ENCODE measurements at regions not wholly inside any gene's neighbourhood (a gene's known extent, or its start where the extent isn't known, plus 50 kb on each side); places are given as distances from the start of the nearest gene placed in this dataset.

DNA sequence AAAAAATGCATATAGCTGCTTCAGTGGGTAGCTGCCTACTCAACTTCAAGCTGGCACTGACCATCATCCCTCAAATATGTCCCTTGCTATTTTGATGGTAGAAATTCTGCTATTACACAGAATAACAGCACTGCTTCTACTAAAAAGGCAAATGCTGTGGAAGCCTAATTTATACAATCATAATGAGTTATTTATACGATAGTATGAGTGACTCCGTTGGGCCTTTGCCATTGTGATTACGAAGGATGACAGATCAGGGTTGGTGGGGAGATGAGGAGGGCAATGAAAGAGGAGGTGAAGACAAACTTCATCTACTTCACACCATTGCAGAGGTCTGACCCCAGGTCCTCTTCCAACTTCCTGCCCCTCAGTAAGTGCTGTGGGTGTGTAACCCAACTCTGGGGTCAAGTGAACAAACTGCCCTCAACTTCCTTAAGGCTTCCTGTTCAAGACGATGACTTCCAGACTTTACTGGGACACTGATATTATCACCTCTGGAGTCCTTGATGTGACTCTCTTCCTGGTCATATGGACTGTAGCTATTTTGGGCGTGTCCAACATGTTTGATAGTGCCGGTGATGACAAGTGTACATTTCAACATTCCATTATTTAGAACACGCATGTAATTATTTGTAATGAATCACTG lies 74.1 kb upstream of the RPS23 start:
- DNase-seq (ENCODE audit: extremely low read depth in 1 of 11, low read depth in 9 of 11, low spot score in 4 of 11), result no peak

DNA sequence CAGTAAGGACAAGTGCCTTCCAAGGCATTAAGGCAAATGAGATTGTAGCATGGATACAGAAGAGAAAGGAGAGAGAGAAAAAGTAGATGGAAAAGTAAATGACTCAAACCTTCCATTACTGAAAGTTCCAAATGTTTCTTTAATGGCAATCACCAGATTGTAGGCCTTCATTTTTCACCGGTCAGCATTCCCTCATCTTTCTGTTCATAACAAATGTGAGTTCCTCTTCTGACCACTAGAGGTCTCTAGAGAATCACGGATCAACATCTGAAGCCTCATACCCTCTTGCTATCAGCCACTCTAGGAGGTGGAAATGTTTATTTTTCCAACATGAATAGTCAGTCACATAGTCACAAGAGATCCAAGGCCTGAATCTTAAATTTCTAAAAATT lies 73.6 kb upstream of the RPS23 start:
- DNase-seq (ENCODE audit: extremely low read depth in 1 of 11, low read depth in 9 of 11, low spot score in 4 of 11), result peak in 6 of 11 donors; percentile 65 to 82 (median 71)

DNA sequence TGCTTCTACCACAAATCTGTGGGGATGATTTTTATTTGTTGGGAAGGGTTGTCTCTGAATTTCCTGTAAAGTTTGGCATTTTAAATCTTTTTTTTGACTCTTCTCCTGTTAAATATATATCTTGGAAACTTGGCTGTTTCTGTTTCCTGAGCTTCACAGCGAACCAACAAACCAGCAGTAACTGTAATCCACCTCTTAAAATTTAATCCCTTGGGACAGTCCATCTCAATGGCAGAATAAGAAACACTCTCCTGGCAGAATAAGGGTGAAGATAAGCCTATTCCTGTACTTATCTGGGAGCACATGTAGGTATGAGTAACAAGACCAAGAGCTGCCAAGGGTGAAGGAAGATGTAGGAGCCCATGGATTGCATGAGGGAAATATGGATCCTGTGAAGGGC lies 73.1 kb upstream of the RPS23 start:
- DNase-seq (ENCODE audit: extremely low read depth in 1 of 11, low read depth in 9 of 11, low spot score in 4 of 11), result no peak

DNA sequence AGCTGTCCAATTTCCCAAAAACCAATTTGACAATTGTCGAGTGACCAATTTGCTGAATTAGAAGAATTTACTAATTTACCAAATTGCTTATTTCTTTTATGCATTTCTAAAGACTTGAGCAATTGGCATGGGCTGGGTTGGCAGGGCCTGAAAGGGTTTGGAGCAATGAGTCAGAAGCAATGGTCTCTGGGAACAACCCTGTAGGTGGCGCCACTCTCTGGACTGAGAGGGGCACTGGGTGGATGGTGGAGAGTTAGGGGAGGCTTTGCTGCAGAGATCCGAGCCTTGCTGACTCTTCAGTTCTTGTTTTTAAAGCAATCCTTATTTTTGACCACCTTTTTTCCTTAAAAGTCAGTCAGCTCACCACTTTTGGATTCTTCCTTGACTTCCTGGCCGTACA lies 71.5 kb upstream of the RPS23 start:
- DNase-seq (ENCODE audit: extremely low read depth in 1 of 11, low read depth in 9 of 11, low spot score in 4 of 11), result no peak

DNA sequence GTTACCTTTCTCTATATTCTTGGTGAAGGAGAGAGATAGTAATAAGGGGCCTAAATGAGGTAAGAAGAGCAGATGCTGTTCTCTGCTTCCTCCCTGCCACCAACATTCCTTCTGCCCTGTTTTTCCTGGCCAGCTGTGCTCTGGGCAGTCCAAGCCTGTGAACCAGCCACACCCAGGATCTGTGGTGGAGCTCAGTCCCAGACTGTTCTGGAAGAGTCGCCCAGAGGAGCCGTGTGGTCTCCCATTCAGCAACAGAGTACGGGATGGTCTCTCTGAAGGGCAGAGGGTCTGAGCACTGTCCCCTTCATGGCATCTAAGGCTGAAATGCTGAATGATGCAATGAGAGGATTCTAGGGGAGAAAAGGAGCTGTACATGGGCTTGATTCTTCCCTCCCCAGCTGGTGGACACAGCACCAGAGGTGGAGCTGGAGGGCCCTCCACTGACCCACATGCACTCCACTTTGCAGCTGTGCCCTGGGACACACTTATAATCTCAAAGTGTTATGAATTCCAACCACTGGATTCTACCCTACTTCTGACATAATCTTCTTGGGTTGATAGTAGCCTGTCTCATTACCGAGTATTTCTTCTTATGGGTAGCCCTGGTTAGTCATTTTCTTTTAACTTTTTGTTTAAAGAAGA lies 70.8 kb upstream of the RPS23 start:
- no peak for DNase-seq (ENCODE audit: extremely low read depth in 1 of 11, low read depth in 9 of 11, low spot score in 4 of 11)

DNA sequence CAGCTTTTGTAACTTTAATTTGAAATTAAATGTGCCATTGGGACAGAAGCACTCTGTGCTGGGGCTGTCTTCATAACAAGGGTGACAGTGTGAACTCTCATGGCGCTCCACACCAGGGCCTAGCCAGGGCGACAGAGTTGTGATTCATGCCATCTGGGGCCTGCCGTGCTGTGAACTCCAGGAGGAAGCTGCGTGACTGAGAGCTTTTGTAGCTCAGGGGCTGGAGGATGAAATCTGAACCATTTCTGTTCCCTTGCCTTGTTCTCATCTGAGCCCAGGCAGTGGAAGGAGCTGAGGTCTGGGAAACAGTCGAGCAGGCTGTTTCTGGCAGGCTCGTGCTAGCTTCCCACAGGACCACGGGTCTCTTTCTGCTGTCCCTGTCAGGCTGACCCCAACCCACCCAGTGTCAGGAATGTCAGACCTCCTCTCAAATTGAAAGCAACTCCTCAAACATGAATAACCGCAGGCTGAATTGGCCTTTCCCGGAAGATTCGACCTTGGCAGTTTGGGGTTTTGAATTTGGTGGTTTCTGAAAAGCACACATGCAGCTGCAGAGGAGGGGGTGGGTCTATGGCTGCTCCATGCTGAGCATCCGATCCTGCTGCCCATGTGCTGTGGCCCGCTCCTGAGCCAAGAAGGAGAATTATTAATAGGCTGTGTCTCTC lies 69.2 kb upstream of the RPS23 start:
- DNase-seq (ENCODE audit: extremely low read depth in 1 of 11, low read depth in 9 of 11, low spot score in 4 of 11), result peak in 2 of 11 donors; percentile 36 to 52

DNA sequence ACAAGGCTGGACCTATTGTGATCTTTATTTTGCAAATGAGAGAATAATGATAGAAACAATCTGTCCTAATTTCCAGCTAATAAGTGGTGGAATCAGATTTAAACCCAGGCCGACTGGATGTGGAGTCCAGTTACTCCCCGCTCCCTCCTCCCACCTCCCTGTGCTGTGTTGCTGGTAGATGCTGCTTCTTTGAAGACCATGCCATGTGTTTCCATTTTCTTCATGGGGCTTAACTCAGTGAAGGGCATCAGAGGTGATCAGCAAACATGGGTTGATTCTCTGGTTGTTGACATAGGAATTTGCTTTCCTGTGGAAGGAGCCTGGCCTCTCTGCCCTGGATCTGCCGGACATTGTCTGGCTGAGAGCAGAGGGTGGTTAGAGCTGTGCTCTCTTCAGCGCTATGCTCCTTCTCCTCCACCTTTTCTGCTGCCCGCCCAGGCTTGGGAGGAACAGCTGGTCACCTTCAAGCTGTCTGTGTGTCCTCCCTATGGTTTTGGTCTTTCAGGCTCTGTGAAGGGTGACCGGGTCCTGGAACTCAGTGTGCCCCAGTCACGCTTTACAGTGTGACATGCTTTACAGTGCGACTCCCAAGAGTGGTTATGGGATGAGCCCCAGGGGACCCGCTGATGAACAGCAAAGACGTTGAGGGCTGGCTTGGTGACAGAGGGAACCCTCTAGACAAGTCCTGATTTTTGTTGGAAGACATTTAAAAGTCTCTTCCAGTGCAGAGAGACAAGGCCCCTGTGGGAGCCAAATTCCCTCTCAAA lies 68.4 kb upstream of the RPS23 start:
- peak in 2 of 11 donors; percentile 19 to 21 for DNase-seq (ENCODE audit: extremely low read depth in 1 of 11, low read depth in 9 of 11, low spot score in 4 of 11)

DNA sequence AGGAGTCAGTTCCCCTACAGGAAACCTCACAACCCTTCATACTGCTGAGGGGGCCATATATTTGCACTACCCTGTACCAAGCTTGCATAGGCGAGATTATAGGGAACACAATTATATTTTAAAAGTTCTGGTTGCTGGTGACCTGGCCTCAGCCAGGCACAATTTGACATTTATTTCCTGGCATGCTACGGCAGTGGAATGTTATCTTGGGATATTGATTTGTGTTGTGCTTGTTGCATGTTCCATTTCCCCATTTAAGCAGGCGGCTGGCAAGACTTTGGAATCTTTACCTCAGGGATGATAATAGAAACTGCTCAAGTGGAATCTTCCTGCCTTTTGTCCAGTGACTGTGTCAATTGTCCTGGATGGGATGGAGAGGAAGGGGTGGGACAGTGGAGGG lies 67.0 kb upstream of the RPS23 start:
- DNase-seq (ENCODE audit: extremely low read depth in 1 of 11, low read depth in 9 of 11, low spot score in 4 of 11), result no peak

DNA sequence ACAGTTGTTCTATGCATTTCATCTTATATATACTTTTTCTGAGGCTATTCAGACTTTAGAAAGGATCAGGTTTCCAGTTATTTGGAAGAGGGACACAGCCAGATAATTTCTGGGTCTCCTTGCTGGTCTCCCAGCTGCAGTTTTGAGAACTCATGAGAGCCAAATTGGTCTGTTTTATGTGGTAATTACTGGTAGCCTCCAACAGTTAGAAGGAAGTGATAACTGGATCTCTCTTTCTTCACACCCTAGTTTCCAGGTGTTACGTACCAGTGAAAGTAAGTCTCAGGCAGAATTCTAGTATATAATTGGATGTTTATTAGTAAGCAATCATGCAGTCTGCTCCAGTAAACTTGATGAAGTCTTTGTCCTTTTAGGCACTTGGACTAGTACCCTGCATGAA lies 63.2 kb upstream of the RPS23 start:
- no peak for DNase-seq (ENCODE audit: extremely low read depth in 1 of 11, low read depth in 9 of 11, low spot score in 4 of 11)

DNA sequence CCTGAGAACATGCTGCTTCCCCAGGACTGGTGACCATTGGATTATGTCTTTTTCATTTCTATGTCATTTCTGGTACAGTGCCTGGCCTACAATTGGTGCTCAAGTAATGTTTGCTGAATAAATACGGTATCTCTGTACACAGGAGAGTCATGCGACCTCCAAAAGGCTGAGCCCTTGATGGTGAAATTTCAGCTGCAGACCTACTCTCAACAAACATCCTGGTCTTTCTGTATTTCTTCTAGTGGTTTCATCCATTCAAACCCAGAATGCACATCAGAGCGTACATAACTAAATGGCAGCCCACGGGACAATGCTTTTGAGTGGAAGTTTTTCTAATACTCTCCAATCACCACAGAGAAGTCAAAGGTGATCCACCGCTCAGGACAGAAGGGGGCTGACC lies 62.6 kb upstream of the RPS23 start:
- DNase-seq (ENCODE audit: extremely low read depth in 1 of 11, low read depth in 9 of 11, low spot score in 4 of 11), result no peak

DNA sequence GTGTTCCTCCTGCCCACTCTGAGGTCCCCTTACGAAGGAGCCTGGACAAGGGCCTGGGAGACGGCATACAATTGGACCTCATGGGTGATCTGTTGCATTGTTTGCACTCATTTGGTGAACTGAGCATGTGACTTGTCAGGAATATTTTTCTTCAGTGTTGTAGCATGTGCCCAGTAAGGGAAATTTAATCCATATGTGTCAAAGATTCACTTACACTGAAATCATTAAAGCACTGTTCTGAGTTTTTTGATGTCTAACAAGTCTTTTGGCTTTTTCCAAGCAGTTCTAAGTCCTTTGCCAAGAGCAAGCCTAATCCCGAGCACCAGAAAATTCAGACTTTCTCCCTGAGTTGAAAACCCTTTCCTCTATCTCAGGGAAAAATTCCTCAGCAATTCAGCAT lies 61.6 kb upstream of the RPS23 start:
- DNase-seq (ENCODE audit: extremely low read depth in 1 of 11, low read depth in 9 of 11, low spot score in 4 of 11), result no peak

DNA sequence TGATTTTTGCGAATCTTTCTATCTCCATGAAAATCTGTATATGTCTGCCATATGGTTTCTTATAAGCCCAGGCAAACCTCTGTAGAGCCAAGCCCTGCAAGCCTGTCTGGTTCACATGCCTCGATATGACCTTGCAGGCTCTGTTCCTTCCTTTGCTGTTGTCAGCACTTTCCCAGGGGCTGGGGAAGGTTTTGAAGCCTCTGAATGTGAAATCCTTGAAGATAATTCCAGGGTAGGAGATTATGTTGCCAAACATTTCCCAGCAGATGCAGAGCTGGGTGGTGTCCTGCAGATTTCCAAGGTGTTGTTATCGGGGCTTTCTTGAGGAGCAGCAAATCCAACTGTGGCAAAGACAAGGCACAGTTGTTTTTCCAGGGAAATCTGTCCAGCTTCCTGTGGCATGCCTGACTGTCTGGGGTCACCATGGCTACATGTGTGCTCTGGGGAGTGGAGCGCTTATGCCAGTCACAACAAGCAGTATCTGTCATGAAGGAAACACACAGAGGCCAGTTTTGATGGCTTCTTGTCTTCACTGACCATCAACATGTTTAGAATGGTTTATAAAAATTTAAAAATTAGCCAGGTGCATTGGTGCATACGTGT lies 60.7 kb upstream of the RPS23 start:
- no peak for DNase-seq (ENCODE audit: extremely low read depth in 1 of 11, low read depth in 9 of 11, low spot score in 4 of 11)

DNA sequence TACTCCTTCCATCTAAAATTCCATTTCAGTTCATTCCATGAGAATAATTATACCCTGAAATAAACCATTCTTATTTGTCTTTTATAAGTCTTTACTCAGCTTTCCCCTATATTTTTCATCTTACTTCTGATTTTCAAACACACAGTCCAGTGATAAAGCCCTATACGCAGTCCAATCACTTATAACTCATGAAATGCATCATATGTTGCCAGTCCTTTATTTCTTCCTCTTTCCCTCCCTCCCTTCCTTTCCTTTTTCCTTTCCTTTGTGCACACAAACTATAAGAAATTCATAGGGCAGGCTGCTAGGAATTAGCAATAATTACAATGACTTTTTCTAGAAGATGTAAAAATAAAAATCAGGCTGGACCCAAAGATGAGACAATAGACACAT lies 58.8 kb upstream of the RPS23 start:
- DNase-seq (ENCODE audit: extremely low read depth in 1 of 11, low read depth in 9 of 11, low spot score in 4 of 11), result no peak

DNA sequence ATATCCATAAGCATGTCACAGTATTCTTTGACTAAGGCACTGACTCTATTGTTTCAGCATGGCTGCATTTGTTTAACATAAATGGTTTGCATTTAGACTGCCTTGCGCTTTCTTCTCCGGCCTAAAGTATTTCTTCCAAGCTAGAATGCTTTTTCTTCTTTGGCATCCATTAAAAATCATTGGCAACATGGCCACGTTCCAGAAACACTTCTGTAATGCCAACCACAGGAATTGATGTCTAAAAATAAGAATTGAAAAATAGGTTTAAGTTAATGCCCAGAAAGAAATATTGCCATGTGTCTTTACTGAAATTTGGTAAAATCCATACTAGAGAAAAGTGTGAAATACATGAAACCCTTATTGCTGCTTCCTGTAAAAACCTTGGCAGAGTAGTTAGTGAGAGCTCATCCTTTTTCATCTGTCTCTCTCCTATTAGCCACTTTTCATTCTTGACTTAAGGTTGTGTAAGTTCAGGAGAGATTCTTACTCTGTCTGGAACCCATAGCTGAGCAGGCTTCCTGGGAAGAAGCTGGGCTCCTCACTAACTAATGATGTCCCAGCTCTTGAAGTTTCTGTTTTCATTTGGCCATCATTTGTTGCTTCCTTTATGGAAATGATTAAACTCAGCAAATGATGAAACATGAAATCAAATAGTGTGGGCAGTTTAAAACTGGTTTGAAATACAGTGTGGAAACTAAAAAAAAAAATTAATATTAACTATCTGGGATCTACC lies 58.2 kb upstream of the RPS23 start:
- no peak for DNase-seq (ENCODE audit: extremely low read depth in 1 of 11, low read depth in 9 of 11, low spot score in 4 of 11)

DNA sequence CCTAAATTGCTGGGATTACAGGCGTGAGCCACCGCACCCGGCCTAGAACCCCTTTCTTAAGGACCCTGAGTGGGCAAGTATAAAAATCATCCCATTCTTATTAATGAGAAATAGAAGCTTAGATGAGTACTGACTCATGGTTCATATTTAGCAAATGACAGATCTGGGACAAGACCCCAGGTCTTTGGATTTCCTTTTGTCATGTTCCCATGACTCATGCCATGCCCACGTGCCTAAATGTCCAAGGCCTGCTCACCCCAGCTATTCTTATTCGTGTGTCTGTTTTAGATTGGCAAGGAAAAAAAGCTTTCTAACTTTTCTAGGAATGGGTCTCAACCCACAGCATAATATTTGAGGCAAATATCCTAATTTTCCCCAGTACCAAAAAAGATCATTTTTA lies 57.7 kb upstream of the RPS23 start:
- no peak for DNase-seq (ENCODE audit: extremely low read depth in 1 of 11, low read depth in 9 of 11, low spot score in 4 of 11)

DNA sequence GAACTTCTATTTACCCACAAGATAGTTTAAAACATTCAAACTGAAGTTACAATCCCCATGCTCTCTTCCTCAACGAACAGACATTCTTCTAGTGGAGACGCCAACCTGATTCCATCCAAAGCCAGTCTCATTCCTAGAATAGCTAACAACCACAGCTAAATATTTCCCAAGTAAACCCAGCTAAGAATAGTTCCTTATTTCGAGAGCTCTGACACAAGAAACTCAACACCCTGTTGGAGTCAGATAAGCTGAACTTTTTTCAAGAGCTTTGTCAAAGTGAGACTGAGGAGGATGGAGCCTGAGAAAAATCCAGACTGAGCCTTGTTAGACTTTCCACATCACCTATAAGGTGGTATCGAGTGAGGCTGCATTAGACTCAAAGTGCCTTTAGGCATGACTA lies 56.7 kb upstream of the RPS23 start:
- no peak for DNase-seq (ENCODE audit: extremely low read depth in 1 of 11, low read depth in 9 of 11, low spot score in 4 of 11)

DNA sequence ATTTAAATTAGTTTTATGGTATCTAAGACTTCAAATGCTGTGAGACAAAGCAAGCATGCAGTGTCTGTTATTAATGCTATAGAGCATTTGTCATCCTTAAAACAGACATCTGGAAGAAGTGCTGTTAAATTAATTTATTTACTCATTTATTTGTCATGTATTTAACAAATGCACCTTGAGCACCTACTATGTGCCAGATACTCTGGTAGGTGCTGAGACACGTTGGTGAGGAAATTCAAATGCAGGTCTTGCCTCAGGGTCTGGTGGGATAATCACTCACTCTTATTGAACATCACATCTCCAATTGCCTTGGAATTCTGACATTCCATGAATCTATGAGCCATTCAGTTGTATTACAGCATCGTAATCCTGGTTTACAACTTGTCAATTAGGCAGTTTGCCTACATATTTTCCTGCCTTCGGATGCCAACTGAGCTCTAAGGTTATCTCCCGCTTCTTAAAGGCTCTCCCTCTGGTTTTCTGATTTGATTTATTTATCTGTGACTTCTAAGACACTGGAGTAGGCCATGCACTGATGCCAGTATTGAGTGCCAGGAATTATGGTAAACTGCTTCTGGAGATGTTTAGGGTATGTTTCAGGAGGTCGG lies 56.0 kb upstream of the RPS23 start:
- no peak for DNase-seq (ENCODE audit: extremely low read depth in 1 of 11, low read depth in 9 of 11, low spot score in 4 of 11)

DNA sequence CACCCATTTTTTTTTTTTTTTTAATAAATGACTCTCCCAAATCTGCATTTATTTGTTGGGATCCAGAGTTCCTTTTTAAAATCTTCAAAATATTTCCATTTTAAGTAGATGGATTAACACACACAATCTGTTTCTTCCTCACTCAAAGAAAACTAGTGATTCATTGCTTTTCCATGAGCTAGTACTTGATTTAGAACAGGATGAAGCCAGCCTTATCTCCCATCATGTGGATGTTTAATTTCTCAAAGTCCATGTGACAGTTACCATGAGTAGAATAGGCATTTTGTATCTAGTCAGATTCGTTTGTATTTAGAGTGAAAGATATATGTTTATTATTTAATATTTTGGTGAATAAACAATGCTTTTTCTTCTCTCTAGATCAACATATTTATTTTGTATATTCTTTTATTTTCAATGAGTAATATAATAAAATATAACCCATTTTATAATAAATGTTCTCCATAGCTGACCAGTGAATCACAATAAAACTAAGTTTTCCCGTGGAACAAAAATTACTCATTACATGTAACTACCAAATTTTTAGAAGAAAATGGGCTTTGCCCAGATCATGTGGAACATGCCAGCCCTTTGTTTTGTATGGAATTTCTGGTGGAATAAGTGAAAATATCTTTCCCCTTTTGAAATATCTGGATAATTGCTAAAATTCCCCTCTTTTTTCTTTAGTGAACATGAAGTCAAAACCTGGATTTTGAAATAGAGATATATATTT lies 54.9 kb upstream of the RPS23 start:
- no peak for DNase-seq (ENCODE audit: extremely low read depth in 1 of 11, low read depth in 9 of 11, low spot score in 4 of 11)
